NT2/D1 (cell line): ENCODE measurements at regions not wholly inside any gene's neighbourhood (a gene's known extent, or its start where the extent isn't known, plus 50 kb on each side); places are given as distances from the start of the nearest gene placed in this dataset.

Source experiments
- SUZ12 ChIP-seq: IDR thresholded peaks from 2 replicates; pipeline ENCODE4 v1.6.1; 2011; ENCODE audit not compliant: insufficient read length, insufficient read depth; ENCODE audit errors: extremely low read depth
- YY1 ChIP-seq: IDR thresholded peaks from 2 replicates; pipeline ENCODE4 v1.6.1; 2011; ENCODE audit not compliant: insufficient read length, insufficient read depth
- ZNF274 ChIP-seq: IDR thresholded peaks from 2 replicates; pipeline ENCODE4 v1.6.1; 2011; ENCODE audit warnings: mild to moderate bottlenecking, low read depth, low read length

- TF ChIP-seq YY1 = no peak
- no peak for TF ChIP-seq ZNF274
- TF ChIP-seq SUZ12 = no peak
Measured at GRCh38 chr12:125936502-125936901, 871.3 kb downstream of the AACS start.
